ENCODE measurements at regions not wholly inside any gene's neighbourhood (a gene's known extent, or its start where the extent isn't known, plus 50 kb on each side); places are given as distances from the start of the nearest gene placed in this dataset.

- no peak for TF ChIP-seq CTCF (IDR thresholded peaks at IDR 0.05; ENCODE audit: low read depth, low read length, poor library complexity, severe bottlenecking)
- TF ChIP-seq EZH2phosphoT487 (IDR thresholded peaks at IDR 0.05; ENCODE audit: borderline replicate concordance, low read length), result no peak
Observed at GRCh38 chr6:145241721-145242120, 493.6 kb downstream of the EPM2A start.
